Hypothalamus (tissue), 51 donors: ENCODE measurements at regions not wholly inside any gene's neighbourhood (a gene's known extent, or its start where the extent isn't known, plus 50 kb on each side); places are given as distances from the start of the nearest gene placed in this dataset.
A peak's percentile ranks its signal among the peaks of the same experiment; 100 is the strongest.

Source experiments
- DNase-seq, 51 donors: peaks; one replicate each; lab custom pipeline; 2025; lab: John Stamatoyannopoulos, UW

- DNase-seq = peak in 9 of 51 donors; percentile 2 to 31 (median 11)
Measured at GRCh38 chr21:26743524-26743923, 101.7 kb downstream of the ADAMTS1 start.

GRCh38 chr21:26739189-26739588, 106.0 kb downstream of the ADAMTS1 start:
- DNase-seq = no peak

GRCh38 chr21:26736449-26736848, 108.8 kb downstream of the ADAMTS1 start:
- no peak for DNase-seq

- DNase-seq = peak in 29 of 51 donors; percentile 2 to 58 (median 15)
Measured at GRCh38 chr21:26732432-26733221, 112.6 kb downstream of the ADAMTS1 start.

- no peak for DNase-seq
Measured at GRCh38 chr21:26719750-26720149, 125.5 kb downstream of the ADAMTS1 start.

GRCh38 chr21:26717146-26717739, 128.0 kb downstream of the ADAMTS1 start:
- peak in 1 of 51 donors; percentile 23 for DNase-seq

GRCh38 chr21:26715878-26716506, 129.2 kb downstream of the ADAMTS1 start:
- DNase-seq = peak in 35 of 51 donors; percentile 1 to 66 (median 15)

- no peak for DNase-seq
Measured at GRCh38 chr21:26715116-26715515, 130.1 kb downstream of the ADAMTS1 start.

GRCh38 chr21:26710155-26710554, 135.1 kb downstream of the ADAMTS1 start:
- DNase-seq = no peak

- no peak for DNase-seq
Measured at GRCh38 chr21:26709090-26709489, 136.0 kb upstream of the CYYR1 start.

- no peak for DNase-seq
Measured at GRCh38 chr21:26708223-26708800, 135.2 kb upstream of the CYYR1 start.

- DNase-seq = no peak
Measured at GRCh38 chr21:26707246-26707645, 134.2 kb upstream of the CYYR1 start.

- DNase-seq = no peak
Measured at GRCh38 chr21:26698416-26698815, 125.3 kb upstream of the CYYR1 start.

GRCh38 chr21:26691416-26691815, 118.3 kb upstream of the CYYR1 start:
- no peak for DNase-seq

- no peak for DNase-seq
Measured at GRCh38 chr21:26686705-26687104, 113.6 kb upstream of the CYYR1 start.

- no peak for DNase-seq
Measured at GRCh38 chr21:26686278-26686677, 113.2 kb upstream of the CYYR1 start.

GRCh38 chr21:26684889-26685288, 111.8 kb upstream of the CYYR1 start:
- DNase-seq = no peak

- no peak for DNase-seq
Measured at GRCh38 chr21:26683996-26684395, 110.9 kb upstream of the CYYR1 start.

- no peak for DNase-seq
Measured at GRCh38 chr21:26679284-26679683, 106.2 kb upstream of the CYYR1 start.

GRCh38 chr21:26674323-26674722, 101.2 kb upstream of the CYYR1 start:
- no peak for DNase-seq

GRCh38 chr21:26669215-26669764, 96.2 kb upstream of the CYYR1 start:
- no peak for DNase-seq
